ENCODE measurements at regions not wholly inside any gene's neighbourhood (a gene's known extent, or its start where the extent isn't known, plus 50 kb on each side); places are given as distances from the start of the nearest gene placed in this dataset.

DNA sequence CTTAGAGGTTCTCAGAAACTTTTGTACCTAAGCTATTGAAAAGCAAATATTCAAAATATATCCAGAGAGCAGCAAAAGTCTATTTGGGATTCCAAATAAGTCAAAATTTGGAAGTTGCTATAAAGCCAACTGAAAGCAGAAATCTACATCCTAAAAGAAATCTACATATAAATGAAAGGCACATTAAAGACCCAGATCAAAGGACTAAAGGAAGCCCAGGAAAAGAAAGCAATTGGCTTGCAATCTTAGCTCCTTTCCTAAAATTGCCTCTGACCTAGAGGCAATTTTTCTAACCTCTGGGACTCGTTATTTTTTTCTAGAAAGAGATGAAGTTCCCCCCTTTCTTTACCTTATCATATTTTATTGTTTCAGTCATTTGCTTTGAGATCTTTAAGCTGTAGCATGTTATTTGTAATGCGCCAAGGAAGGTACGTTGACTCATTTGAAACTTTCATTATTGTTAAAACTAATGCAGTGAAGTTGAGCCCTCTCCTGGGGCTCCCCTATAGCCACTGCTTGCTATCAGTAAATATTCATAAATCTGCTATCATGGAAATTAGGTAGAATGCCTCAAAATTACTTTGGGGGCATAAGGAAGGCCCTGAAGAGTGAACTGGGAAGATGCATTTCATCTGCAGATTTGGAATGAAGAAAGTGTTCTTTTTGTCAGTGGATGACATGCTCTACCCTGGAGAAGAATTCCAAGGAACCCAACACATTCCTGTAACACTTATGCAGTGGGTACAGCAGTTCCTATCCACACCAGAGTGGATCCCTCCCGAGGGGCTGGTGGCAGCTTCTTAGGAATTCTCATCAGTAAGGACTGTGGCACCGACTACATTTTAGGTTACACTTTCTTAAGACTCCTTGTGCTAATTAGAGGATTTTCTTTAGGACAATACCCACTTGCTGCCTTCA is 177.8 kb upstream of the IGFBP7 start:
- no peak for DNase-seq

DNA sequence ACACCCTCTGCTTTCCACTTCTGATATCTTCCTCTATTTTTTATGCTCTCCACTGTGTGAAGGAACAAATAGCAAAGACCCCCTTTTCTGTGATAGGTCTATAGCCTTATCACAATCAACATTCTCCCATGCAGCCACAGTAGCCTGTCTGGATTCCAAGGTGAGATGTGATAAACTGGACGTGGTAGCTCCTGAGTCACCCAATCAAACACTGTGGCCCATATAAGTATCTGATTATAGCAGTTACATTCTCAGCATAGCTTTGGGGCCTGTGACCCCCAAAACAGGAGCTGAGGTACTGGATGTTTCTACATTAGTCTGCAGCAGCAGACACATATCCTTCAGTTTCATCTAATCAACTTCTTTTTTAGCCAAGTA is 172.7 kb upstream of the IGFBP7 start:
- DNase-seq: no peak

DNA sequence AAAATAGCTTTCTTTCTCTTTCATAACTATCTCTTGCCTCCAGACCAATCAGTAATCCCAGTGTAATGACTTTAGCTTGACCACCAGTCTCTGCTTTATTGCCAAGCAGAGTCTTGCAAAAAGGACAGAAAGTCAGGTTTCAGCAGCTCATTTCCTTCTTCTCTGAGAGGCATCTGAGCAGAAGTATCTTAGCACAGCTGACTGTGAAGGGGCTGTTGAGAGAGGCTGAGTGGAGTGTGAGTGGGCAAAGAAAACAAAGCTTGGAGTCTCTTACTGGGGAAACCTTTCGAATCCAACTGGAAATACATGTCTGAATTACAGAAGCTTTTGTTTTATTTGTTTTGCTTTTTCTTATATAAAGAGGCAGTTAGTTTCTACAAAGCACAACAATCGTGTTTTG is 170.3 kb upstream of the IGFBP7 start:
- no peak for DNase-seq

- DNase-seq: no peak
These were observed 168.6 kb upstream of the IGFBP7 start for GRCh38 chr4:57278780-57279179.

GRCh38 chr4:57274082-57274481 is 163.9 kb upstream of the IGFBP7 start:
- DNase-seq: no peak

DNA sequence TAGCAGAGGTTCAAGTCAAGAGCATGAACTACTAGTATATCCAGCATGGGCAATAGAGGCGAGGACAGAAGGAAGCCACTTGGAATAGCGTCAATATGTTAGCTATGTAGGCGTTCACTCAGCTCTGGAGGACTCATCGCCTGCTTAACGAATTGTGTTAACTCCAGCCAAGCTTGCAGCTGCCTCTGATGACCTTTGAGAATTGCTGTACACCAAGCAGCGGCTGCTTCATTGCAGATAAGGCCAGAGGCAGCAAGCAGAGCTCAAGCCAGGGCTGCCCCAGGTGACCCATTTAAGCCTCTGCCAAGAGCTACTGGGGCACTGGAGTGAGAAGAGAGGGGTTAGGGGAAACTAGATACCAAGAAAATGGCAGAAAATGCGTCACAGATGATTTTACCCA is 160.2 kb upstream of the IGFBP7 start:
- DNase-seq: no peak

DNA sequence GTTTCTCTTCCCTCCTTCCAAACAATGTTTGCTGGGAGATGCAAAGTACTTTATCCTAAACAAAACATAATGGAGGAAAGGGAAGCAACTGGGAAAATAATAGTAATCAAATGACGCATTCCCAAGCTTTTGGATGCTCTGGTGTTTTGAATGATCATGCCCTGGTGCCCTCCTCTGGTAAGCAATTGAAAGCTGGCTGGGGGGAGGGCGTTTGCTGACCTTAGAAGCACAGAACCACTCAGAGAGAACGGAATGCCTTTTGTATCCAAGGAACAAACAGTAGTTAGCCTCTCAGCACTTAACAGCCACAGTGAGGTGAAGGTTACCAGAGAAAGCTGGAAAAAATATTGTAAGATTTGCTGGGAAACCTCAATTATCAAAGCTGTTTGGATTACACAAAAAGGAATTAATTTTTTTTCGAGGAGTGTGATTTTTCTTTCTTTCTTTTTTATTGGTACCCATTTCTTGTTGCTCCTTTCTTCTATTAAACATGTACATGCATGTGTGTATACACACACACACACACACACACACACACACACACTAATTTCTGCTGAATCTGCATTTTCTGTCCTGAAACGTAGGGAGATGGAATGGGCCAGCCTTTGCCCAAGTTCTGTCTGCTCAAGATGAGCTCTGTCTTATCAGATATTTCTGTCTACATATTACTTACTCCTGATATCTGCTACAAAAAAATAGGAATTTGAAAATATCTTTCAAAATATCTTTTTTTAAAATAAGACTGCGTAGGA is 155.8 kb upstream of the IGFBP7 start:
- no peak for DNase-seq

- no peak for DNase-seq
These were observed 144.6 kb upstream of the IGFBP7 start for GRCh38 chr4:57254754-57255153.

- no peak for DNase-seq
These were observed 138.9 kb upstream of the IGFBP7 start for GRCh38 chr4:57249083-57249482.

GRCh38 chr4:57243076-57243475 is 132.9 kb upstream of the IGFBP7 start:
- DNase-seq: no peak

DNA sequence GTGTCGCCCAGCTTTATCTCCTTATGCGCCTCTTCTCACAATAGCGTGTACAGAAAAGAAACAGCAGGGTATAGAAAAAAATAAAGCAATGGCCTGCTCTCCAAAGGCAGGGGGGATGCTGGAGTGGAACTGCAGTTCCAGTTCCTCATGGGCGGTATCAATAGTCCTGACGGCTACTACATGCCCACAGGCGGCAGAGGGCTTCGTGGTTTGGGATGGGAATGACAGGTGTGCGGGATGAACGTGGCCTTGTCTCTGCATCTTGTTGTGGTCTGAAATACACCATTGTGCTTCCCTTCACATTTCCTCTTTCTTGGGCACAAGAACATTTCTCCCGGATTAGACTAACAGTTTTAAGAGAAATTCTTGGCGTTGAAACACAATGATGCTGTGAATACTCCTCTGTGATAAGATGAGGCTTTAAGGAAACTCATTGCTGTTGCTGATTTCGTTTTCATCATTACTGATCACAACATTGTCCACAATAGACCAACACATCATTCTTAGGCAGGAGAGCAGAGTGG is 124.1 kb upstream of the IGFBP7 start:
- no peak for DNase-seq

DNA sequence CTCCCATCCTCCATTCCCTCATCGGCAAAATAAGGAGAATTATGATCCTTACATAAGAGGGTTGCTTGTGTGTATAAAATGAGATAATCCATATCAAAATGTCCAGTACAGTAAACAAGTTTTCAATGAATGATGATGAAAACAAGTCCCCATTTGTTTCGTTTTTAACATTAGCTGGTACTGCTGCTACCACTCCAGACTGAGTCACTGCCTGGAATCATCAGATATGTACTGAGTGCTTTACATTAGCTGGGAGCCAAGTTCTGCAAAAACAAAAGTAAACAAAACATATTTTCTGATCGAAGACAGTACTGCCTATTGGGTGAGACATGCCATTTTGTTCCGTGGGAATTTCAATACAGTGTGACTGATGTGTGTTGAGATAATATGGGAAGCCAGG is 123.2 kb upstream of the IGFBP7 start:
- no peak for DNase-seq

DNA sequence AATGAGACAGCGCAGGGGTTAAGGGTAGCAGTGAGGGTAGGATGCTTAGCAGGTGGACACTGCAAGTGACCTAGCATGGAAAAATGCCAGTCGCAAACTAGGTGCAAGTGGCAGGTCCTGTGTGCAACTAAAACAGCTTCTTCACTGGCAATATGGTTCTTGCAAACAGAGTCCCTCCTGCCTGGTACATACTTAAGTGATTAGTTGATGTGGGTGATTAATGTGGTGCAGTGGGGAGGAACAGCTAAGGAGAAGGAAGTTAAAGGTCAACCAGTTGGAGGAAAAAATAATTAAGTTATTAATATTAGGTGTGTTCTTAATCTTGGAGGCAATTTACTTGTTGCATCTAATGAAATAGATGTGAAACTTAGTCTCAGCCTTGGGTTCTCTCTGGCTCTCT is 121.6 kb upstream of the IGFBP7 start:
- DNase-seq: no peak

DNA sequence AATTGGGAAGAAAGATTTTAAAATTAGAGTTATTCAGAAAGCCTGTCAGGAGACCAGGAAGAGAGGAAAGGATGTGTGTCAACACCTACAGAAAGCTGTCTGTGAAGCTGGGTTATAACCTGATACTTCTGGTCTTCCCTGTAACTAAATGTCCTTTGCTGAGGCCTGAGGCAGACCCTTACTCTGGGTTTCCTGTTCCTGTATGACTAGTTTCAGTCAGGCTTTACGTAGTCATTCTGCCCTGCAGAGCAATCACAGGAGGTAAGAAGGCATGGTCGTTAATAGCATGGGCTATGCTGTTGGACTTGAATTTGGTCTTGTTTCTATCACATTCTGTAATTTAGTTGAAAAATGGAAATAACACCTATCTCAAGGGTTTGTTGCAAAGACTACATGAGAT is 110.5 kb upstream of the IGFBP7 start:
- no peak for DNase-seq

DNA sequence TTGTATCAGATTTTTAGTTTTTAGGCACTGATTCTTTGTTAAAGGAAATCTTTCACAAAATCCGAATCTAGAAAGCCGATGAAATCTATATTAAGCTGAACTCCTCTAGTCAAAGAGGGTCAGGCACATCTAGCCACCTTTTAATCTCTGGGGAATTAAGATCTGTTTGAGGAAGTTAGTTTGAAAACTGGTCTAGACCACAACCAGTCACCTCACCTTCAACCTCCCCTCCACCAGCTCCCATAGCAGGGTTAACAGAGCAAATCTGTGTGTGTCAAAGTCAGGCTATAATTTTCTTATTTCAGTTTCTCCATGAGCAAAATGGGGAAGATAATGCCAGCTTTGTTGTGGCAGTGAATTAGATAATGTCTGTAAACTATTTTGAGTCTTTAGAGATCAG is 110.0 kb upstream of the IGFBP7 start:
- no peak for DNase-seq

- DNase-seq: no peak
These were observed 109.2 kb upstream of the IGFBP7 start for GRCh38 chr4:57219431-57219830.

GRCh38 chr4:57214654-57215411 is 104.6 kb upstream of the IGFBP7 start:
- DNase-seq: no peak

DNA sequence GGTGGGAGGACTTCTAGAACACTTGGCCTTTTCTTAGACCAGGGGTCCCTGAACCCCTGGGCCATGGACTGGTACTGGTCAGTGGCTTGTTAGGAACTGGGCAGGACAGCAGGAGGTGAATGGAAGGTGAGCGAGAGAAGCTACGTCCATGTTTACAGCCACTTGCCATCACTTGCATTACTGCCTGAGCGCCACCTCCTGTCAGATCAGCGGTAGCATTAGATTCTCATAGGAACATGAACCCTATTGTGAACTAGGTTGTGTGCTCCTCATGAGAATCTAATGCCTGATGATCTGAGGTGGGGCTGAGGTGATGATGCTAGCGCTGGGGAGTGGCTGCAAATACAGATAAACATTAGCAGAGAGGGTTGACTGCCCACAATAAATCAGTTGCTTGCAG is 100.9 kb upstream of the IGFBP7 start:
- no peak for DNase-seq

DNA sequence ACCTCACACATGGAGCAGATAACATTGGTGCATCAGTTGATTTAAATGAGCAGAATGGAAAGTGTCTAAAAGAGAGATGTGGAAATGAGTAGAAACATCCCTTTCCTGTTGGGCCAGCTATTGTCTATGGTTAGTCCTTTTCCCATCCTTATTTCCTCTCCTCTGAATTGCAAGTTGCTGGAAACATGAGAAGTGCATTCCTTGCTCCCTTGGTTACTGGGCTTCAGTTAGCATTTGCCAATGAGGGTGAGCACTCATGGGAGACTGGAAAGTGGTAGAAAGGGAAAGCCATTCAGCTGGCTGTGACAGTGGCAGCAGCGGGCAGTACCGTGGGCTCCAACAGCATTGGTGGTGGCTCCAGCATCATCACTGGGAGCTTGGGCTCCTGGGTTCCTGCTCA is 96.0 kb upstream of the IGFBP7 start:
- no peak for DNase-seq

DNA sequence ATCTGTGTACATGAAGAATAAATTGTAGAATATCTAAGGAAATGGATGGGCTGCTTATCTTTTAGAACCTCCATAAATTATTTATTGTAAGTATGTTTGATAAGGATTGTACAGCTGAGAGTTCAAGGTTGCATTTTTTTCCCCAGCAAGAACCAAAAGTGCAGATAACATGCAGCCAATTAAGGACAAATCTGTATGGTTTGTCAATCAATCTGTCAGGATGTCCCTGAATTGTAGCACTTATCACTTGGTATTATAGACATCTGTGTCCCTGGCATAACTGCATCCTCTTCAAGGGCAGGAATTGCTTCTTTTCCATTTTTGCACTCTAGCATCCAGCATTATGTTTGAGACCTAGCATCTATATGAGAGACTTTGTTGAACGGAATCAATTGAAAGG is 95.4 kb upstream of the IGFBP7 start:
- DNase-seq: no peak

GRCh38 chr4:57200799-57201327 is 90.7 kb upstream of the IGFBP7 start:
- DNase-seq: no peak

- DNase-seq: no peak
These were observed 89.1 kb upstream of the IGFBP7 start for GRCh38 chr4:57199267-57199666.

GRCh38 chr4:57195622-57196021 is 85.4 kb upstream of the IGFBP7 start:
- DNase-seq: no peak

Measured in DMS 273 treated with DMSO at 0.1 percent for 48 hours (cell line).